C4-2B (cell line): ENCODE measurements at regions not wholly inside any gene's neighbourhood (a gene's known extent, or its start where the extent isn't known, plus 50 kb on each side); places are given as distances from the start of the nearest gene placed in this dataset.

Experiments
- H3K27ac ChIP-seq: fragments of 450-650 bp; 2 replicates; pipeline ENCODE4 v1.5.1; 2017
- ZFX ChIP-seq: fragments of 450-650 bp; IDR thresholded peaks from 2 replicates; pipeline ENCODE4 v1.6.1; 2017
- TF ChIP-seq, protein P1 (sequence below): fragments of 450-650 bp; conservative IDR thresholded peaks from 2 replicates; pipeline ENCODE4 v1.5.1; 2017; ENCODE audit warnings: mild to moderate bottlenecking

DNA sequence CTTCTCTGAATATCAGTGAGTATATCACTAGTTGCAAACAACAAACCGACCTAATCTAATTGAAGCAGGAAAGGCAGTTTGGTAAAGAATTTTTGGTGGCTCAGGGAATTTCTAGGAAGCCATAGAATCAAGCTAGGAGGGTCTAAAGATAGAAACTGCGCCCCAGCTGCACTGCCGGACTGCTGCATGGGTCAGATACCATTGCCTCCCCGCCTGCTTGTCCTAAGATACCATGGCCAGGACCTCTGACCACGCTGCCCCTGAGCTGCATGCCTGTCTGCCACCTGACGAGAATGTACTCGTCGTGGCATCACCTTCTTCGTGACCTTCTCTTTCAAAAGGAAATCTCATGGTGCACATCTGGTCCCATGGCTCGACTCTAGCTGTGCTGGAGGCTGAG is 439.0 kb downstream of the ZSWIM6 start:
- no peak overlapping the region for H3K27ac ChIP-seq
- TF ChIP-seq, protein P1, sequence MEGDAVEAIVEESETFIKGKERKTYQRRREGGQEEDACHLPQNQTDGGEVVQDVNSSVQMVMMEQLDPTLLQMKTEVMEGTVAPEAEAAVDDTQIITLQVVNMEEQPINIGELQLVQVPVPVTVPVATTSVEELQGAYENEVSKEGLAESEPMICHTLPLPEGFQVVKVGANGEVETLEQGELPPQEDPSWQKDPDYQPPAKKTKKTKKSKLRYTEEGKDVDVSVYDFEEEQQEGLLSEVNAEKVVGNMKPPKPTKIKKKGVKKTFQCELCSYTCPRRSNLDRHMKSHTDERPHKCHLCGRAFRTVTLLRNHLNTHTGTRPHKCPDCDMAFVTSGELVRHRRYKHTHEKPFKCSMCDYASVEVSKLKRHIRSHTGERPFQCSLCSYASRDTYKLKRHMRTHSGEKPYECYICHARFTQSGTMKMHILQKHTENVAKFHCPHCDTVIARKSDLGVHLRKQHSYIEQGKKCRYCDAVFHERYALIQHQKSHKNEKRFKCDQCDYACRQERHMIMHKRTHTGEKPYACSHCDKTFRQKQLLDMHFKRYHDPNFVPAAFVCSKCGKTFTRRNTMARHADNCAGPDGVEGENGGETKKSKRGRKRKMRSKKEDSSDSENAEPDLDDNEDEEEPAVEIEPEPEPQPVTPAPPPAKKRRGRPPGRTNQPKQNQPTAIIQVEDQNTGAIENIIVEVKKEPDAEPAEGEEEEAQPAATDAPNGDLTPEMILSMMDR = no peak
- TF ChIP-seq ZFX = no peak; the same call in 1 of the 2 replicates

DNA sequence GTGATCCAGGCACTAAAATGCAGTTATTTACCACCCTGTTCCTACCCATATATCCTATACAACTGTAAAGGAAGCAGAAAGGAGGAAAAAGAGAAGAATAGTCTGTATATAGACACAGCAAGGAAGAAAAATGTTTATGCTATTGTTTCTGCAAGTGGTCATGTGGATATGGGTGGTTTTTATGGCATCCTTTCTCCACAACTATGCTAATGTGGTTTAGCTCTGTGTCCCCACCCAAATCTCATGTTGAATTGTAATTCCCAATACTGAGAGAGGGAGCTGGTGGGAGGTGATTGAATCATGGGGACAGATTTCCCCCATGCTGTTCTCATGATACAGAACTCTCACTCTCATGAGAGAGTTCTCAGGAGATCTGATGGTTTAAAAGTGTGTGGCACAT is 439.8 kb downstream of the ZSWIM6 start:
- TF ChIP-seq, protein P1 = no peak
- no peak for TF ChIP-seq ZFX
- no peak overlapping the region for H3K27ac ChIP-seq

DNA sequence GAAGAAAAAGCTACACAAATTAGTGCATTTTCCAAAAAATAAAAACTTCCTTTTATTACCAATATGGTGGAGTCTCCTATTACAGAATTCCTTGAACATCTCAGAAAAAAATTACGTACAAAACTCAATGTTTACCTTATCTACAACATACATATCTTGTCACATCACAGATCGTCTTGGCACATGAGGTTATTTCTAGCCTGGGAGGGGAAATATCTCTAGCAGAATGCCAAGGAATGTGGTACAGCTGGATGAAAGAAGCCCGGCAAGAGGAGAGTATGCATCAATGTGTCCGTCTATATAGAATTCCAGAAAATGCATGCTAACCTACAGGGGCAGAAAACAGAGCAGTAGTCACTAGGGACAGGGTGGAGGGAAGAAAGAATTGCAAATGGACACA is 443.8 kb downstream of the ZSWIM6 start:
- no peak overlapping the region for H3K27ac ChIP-seq
- TF ChIP-seq ZFX = no peak
- TF ChIP-seq, protein P1 = no peak

DNA sequence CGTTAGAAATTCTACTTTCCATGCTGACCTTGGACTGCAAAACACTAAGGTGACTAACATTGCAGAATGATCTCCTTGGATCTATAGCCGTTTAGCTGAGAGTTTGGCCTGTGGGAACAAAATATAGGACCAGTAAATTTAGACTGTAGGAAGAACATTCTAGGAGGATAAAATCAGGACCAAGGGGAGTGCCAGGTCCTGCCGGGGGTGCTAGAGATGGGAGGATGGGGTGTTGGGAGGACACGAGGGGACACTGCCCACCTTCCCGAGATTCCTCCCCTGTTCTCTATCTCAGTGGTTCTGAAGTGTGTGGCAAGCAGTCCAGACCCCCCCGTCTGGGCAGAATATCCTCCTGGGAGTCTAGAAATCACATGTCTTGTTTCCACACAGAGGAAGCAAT is 445.2 kb downstream of the ZSWIM6 start:
- H3K27ac ChIP-seq = no peak overlapping the region
- TF ChIP-seq ZFX = no peak
- TF ChIP-seq, protein P1 = no peak

- no peak for TF ChIP-seq ZFX
- TF ChIP-seq, protein P1 = no peak
- no peak overlapping the region for H3K27ac ChIP-seq
Observed at GRCh38 chr5:61779743-61780142, 447.7 kb downstream of the ZSWIM6 start.

DNA sequence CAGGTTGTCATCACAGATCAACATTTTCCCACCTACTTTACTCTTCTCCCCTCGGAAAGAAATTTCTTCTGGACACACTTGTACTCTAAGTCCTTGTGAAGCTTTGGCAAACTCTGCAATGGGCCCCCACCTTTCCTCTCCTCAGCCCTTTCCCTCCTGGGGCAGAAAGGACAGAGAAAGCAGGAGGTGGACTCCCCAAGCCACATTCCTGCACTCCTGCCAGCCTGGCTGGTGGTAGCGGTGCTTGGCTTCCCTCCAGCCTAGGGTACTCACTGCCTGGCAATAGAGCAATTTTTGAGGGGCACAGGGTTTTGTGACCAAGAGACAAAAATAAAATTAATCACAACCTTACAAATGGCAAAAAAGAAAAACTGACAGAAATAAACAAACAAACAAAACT is 451.4 kb downstream of the ZSWIM6 start:
- TF ChIP-seq, protein P1 = no peak
- no peak for TF ChIP-seq ZFX
- H3K27ac ChIP-seq = no peak overlapping the region

DNA sequence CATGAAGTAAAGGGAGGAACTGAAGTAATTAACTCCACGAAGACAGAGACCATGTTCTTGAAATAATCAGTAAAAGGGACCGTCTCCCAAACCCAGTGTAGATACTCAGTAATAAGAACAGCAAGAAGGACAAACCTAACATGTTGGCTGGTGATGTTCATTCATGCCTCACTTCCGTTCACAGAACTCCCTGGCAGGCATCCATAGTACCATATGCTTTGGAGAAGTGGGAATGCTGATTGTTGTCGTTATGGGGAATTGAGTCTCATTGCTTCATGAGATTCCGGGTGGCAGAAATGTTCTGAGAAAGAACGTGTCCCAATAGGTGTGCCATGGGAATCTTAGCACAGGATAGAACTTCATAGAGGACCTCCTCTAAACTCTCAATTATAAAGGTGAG is 452.3 kb downstream of the ZSWIM6 start:
- TF ChIP-seq, protein P1 = no peak
- TF ChIP-seq ZFX = no peak
- H3K27ac ChIP-seq = no peak overlapping the region
